ENCODE measurements at regions not wholly inside any gene's neighbourhood (a gene's known extent, or its start where the extent isn't known, plus 50 kb on each side); places are given as distances from the start of the nearest gene placed in this dataset.

GRCh38 chr9:84490206-84490841 is 149.8 kb upstream of the SLC28A3 start:
- TF ChIP-seq CEBPB (IDR thresholded peaks at IDR 0.05; ENCODE audit: low read depth, low read length) (no peak), NFE2L2 (IDR thresholded peaks at IDR 0.05; ENCODE audit: low read depth, low read length) (no peak), POLR2A (IDR thresholded peaks at IDR 0.05; ENCODE audit: low read depth, low read length) (no peak), MXI1 (IDR thresholded peaks at IDR 0.05; ENCODE audit: borderline replicate concordance, low read depth, low read length) (no peak), RAD21 (IDR thresholded peaks at IDR 0.05; ENCODE audit: low read length) (no peak), RFX5 (IDR thresholded peaks at IDR 0.05; ENCODE audit: low read depth, low read length) (no peak), ELK1 (IDR thresholded peaks at IDR 0.05; ENCODE audit: borderline replicate concordance, low read depth, low read length) (no peak), SMC3 (IDR thresholded peaks at IDR 0.05; ENCODE audit: low read depth, low read length) (no peak), CHD1 (IDR thresholded peaks at IDR 0.05; ENCODE audit: low read depth, low read length) (no peak), MAFK (IDR thresholded peaks at IDR 0.05; ENCODE audit: low read depth, low read length) (no peak), FOS (IDR thresholded peaks at IDR 0.05; ENCODE audit: low read depth, low read length) (no peak), USF2 (IDR thresholded peaks at IDR 0.05; ENCODE audit: low read depth, low read length) (no peak), RCOR1 (IDR thresholded peaks at IDR 0.05; ENCODE audit: insufficient replicate concordance, low read length) (no peak), CTCF (conservative IDR thresholded peaks at IDR 0.05; ENCODE audit: low read depth, low read length) (no peak), BHLHE40 (IDR thresholded peaks at IDR 0.05; ENCODE audit: low read depth, low read length) (no peak), MAZ (IDR thresholded peaks at IDR 0.05; ENCODE audit: borderline replicate concordance, low read depth, low read length) (no peak)
- H4K5ac ChIP-seq (ENCODE audit: low read depth, low read length): no peak overlapping the region
- CTCF ChIA-PET: no interaction called here
- intact Hi-C loops (cut with micrococcal nuclease) (no loop called here), dilution Hi-C loops (cut with HindIII; ENCODE audit: low sequenced_read_pairs, unreplicated experiment) (no loop called here), in situ Hi-C loops (cut with MboI; ENCODE audit: low sequenced_read_pairs) (no loop called here)
- no peak overlapping the region for H3K18ac ChIP-seq (ENCODE audit: low read depth, low read length)
- H3K23ac ChIP-seq (ENCODE audit: low read depth, low read length): no peak overlapping the region
- no peak overlapping the region for H3K9ac ChIP-seq (ENCODE audit: low read depth, low read length)
- H2AK9ac ChIP-seq (replicated peaks; ENCODE audit: low read depth, low read length, poor library complexity): no peak overlapping the region
- no peaks in the 10 kb centered on the region for H3K36me3 ChIP-seq (ENCODE audit: control insufficient read depth, insufficient read depth, low read length)
- H3K9me1 ChIP-seq (ENCODE audit: insufficient read depth, low read length): no peaks in the 10 kb centered on the region
- no peak overlapping the region for H3K4ac ChIP-seq (ENCODE audit: low read depth, low read length)
- no peak overlapping the region for H3K56ac ChIP-seq (ENCODE audit: extremely low read depth, insufficient read depth, low read length)
- H3K27me3 ChIP-seq (ENCODE audit: control insufficient read depth, insufficient read depth, low read length): no peaks in the 10 kb centered on the region
- ATAC-seq (ENCODE audit: low read depth): no peak
- no peak for DNase-seq
- no peak overlapping the region for H3K14ac ChIP-seq (replicated peaks; ENCODE audit: low read depth, low read length)
- H2BK15ac ChIP-seq (ENCODE audit: low read depth, low read length): no peak overlapping the region
- peaks cover 9% of the 10 kb centered on the region; the same call in 1 of the 2 replicates for H3K9me3 ChIP-seq (ENCODE audit: control insufficient read depth, insufficient read depth, low read length)
- no peak overlapping the region for H3K4me2 ChIP-seq (ENCODE audit: low read depth, low read length)
- H2AK5ac ChIP-seq (ENCODE audit: low read depth, low read length): no peak overlapping the region
- H2BK120ac ChIP-seq (ENCODE audit: low read depth, low read length): no peak overlapping the region
- no peak overlapping the region for H4K91ac ChIP-seq (ENCODE audit: insufficient read depth, low read depth, low read length)
- H4K20me1 ChIP-seq (ENCODE audit: insufficient read depth, low read length): no peaks in the 10 kb centered on the region
- H2BK5ac ChIP-seq (ENCODE audit: low read depth, low read length, poor library complexity, severe bottlenecking): no peak overlapping the region
- no peaks in the 10 kb centered on the region for H3K4me1 ChIP-seq (ENCODE audit: control insufficient read depth, insufficient read depth, low read length)
- H3K4me3 ChIP-seq (ENCODE audit: insufficient read depth, low read depth, low read length): no peak overlapping the region
- BruUV-seq (replicated peaks): no TSS peak
- no peak overlapping the region for H2BK20ac ChIP-seq (ENCODE audit: low read depth, low read length)
- H2AFZ ChIP-seq (replicated peaks; ENCODE audit: low read length, poor library complexity): no peak overlapping the region
- no peaks in the 10 kb centered on the region for H3K79me1 ChIP-seq (ENCODE audit: low read depth in 1 of 2, low read length in 2 of 2)
- no peak overlapping the region for H4K8ac ChIP-seq (ENCODE audit: low read depth in 2 of 2, low read length in 2 of 2)
- H3K27ac ChIP-seq (ENCODE audit: insufficient read depth, low read length): no peak overlapping the region
- WGBS, 2 experiments (ENCODE audit: extremely low coverage in 2 of 2, insufficient read length in 1 of 2): no CpG with 5 or more reads among the region's 3 CpGs
- POLR2A ChIA-PET (ENCODE audit: unreplicated experiment): no interaction called here

All from IMR-90 (cell line).